ENCODE measurements at regions not wholly inside any gene's neighbourhood (a gene's known extent, or its start where the extent isn't known, plus 50 kb on each side); places are given as distances from the start of the nearest gene placed in this dataset.

- Histone ChIP-seq H3K36me3 (ENCODE audit: control insufficient read depth, low read length) (no peaks in the 10 kb centered on the region), H3K9me2 (replicated peaks; ENCODE audit: control insufficient read depth, low read length) (no peaks in the 10 kb centered on the region), H3F3A (ENCODE audit: control insufficient read depth, insufficient read depth) (no peaks in the 10 kb centered on the region), H3K79me2 (ENCODE audit: control insufficient read depth, low read length) (no peaks in the 10 kb centered on the region), H3K27me3 (ENCODE audit: control insufficient read depth, low read length) (no peaks in the 10 kb centered on the region), H3K27ac (ENCODE audit: low read depth, low read length) (no peak overlapping the region), H4K20me1 (ENCODE audit: control insufficient read depth, insufficient read depth, low read depth, low read length) (no peaks in the 10 kb centered on the region), H3K4me2 (ENCODE audit: low read length) (no peak overlapping the region), H3K4me3 (ENCODE audit: low read length) (no peak overlapping the region), H3K4me1 (ENCODE audit: control insufficient read depth, low read length) (no peaks in the 10 kb centered on the region), H3K9me3 (ENCODE audit: control insufficient read depth, insufficient read depth, low read length) (no peaks in the 10 kb centered on the region; the same call in 1 of the 2 replicates)
- TF ChIP-seq CTCF (IDR thresholded peaks at IDR 0.05; ENCODE audit: low read depth, low read length, poor library complexity, severe bottlenecking): no peak
- no peak for TF ChIP-seq EZH2phosphoT487 (IDR thresholded peaks at IDR 0.05; ENCODE audit: borderline replicate concordance, low read length)
These were observed 206.1 kb downstream of the SH3BP4 start for GRCh38 chr2:235157746-235158482.

GRCh38 chr2:235160281-235160810 is 208.5 kb downstream of the SH3BP4 start:
- Histone ChIP-seq H3K4me1 (ENCODE audit: control insufficient read depth, low read length) (no peaks in the 10 kb centered on the region), H3K4me3 (ENCODE audit: low read length) (no peak overlapping the region), H3F3A (ENCODE audit: control insufficient read depth, insufficient read depth) (no peaks in the 10 kb centered on the region), H3K27ac (ENCODE audit: low read depth, low read length) (no peak overlapping the region), H3K9me3 (ENCODE audit: control insufficient read depth, insufficient read depth, low read length) (no peaks in the 10 kb centered on the region; the same call in 1 of the 2 replicates), H3K9me2 (replicated peaks; ENCODE audit: control insufficient read depth, low read length) (no peaks in the 10 kb centered on the region), H3K4me2 (ENCODE audit: low read length) (no peak overlapping the region), H3K79me2 (ENCODE audit: control insufficient read depth, low read length) (no peaks in the 10 kb centered on the region), H3K36me3 (ENCODE audit: control insufficient read depth, low read length) (no peaks in the 10 kb centered on the region), H4K20me1 (ENCODE audit: control insufficient read depth, insufficient read depth, low read depth, low read length) (no peaks in the 10 kb centered on the region), H3K27me3 (ENCODE audit: control insufficient read depth, low read length) (no peaks in the 10 kb centered on the region)
- no peak for TF ChIP-seq CTCF (IDR thresholded peaks at IDR 0.05; ENCODE audit: low read depth, low read length, poor library complexity, severe bottlenecking)
- TF ChIP-seq EZH2phosphoT487 (IDR thresholded peaks at IDR 0.05; ENCODE audit: borderline replicate concordance, low read length): no peak

GRCh38 chr2:235161565-235161964 is 209.7 kb downstream of the SH3BP4 start:
- TF ChIP-seq EZH2phosphoT487 (IDR thresholded peaks at IDR 0.05; ENCODE audit: borderline replicate concordance, low read length): no peak
- TF ChIP-seq CTCF (IDR thresholded peaks at IDR 0.05; ENCODE audit: low read depth, low read length, poor library complexity, severe bottlenecking): no peak
- no peaks in the 10 kb centered on the region for H3K79me2 ChIP-seq (ENCODE audit: control insufficient read depth, low read length)
- H3K27me3 ChIP-seq (ENCODE audit: control insufficient read depth, low read length): no peaks in the 10 kb centered on the region
- H3K27ac ChIP-seq (ENCODE audit: low read depth, low read length): no peak overlapping the region
- no peaks in the 10 kb centered on the region for H4K20me1 ChIP-seq (ENCODE audit: control insufficient read depth, insufficient read depth, low read depth, low read length)
- H3K4me1 ChIP-seq (ENCODE audit: control insufficient read depth, low read length): no peaks in the 10 kb centered on the region
- H3K4me2 ChIP-seq (ENCODE audit: low read length): no peak overlapping the region
- no peaks in the 10 kb centered on the region for H3K9me2 ChIP-seq (replicated peaks; ENCODE audit: control insufficient read depth, low read length)
- H3K4me3 ChIP-seq (ENCODE audit: low read length): no peak overlapping the region
- no peaks in the 10 kb centered on the region for H3F3A ChIP-seq (ENCODE audit: control insufficient read depth, insufficient read depth)
- no peaks in the 10 kb centered on the region; the same call in 1 of the 2 replicates for H3K9me3 ChIP-seq (ENCODE audit: control insufficient read depth, insufficient read depth, low read length)
- no peaks in the 10 kb centered on the region for H3K36me3 ChIP-seq (ENCODE audit: control insufficient read depth, low read length)

All from DOHH2 (cell line).